Astrocyte of the spinal cord (primary cell): ENCODE measurements at regions not wholly inside any gene's neighbourhood (a gene's known extent, or its start where the extent isn't known, plus 50 kb on each side); places are given as distances from the start of the nearest gene placed in this dataset.

Experiments used
- DNase-seq: peaks from one replicate; pipeline ENCODE4 v3.0.0; 2011; ENCODE audit warnings: low read depth, low spot score
- H3K4me3 ChIP-seq: 2 replicates; pipeline ENCODE4 v1.5.1; 2011; ENCODE audit warnings: low read depth, mild to moderate bottlenecking, low read length, moderate library complexity
- in situ Hi-C: cut with HindIII; loops from 2 replicates; pipeline ENCODE4 v1.10.0; 2017; ENCODE audit warnings: low sequenced_read_pairs
- TF ChIP-seq, protein P1 (sequence below): IDR thresholded peaks from 2 replicates; pipeline ENCODE4 v1.5.1; 2012; ENCODE audit warnings: low read depth, mild to moderate bottlenecking, low read length, inconsistent platforms

DNA sequence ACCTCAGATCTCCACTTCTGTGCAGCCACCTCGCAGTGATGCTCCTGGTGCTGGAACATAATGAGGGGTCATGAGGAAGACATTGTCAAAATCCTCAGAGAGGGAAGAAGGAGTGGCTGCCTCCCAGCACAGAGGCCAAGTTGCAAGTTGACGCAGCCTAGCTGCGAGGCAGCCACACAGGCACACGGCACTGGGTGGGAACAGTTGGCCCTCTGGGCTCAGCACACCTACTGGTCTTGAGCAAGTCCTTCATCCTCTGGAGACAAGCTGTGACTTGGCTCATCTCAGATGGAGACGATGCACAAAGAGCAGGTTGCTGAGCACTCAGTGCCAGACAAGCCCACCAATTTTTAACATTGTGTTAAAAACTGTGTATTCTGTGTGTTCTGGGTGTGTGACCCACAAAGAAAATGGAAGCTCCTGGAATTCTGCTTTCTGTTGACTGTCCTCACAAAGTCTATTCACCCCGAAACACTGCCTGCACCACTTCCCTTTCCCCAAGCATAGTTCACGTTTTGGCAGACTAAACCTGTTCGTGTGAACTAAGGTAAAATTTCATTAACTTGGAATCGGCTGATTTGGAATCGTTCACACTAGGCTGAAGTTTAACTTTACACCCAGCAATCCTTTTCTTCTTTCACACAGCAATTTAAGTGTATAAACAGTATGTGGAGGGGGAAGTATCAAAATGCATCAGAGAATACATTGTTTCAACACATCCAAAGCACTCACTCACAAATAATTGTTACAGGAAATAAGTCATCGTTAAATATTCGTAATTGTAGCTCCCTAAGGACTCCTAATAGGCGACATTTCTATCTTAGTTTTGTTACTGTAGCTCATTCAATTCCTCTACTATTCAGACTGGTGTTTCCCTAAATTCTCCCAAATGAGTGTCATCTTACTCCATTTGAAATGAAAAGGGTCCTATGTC is 266.6 kb upstream of the ID2 start:
- no peak for DNase-seq
- in situ Hi-C loops, result no loop called here
- TF ChIP-seq, protein P1, sequence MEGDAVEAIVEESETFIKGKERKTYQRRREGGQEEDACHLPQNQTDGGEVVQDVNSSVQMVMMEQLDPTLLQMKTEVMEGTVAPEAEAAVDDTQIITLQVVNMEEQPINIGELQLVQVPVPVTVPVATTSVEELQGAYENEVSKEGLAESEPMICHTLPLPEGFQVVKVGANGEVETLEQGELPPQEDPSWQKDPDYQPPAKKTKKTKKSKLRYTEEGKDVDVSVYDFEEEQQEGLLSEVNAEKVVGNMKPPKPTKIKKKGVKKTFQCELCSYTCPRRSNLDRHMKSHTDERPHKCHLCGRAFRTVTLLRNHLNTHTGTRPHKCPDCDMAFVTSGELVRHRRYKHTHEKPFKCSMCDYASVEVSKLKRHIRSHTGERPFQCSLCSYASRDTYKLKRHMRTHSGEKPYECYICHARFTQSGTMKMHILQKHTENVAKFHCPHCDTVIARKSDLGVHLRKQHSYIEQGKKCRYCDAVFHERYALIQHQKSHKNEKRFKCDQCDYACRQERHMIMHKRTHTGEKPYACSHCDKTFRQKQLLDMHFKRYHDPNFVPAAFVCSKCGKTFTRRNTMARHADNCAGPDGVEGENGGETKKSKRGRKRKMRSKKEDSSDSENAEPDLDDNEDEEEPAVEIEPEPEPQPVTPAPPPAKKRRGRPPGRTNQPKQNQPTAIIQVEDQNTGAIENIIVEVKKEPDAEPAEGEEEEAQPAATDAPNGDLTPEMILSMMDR, result no peak
- no peak overlapping the region for H3K4me3 ChIP-seq

DNA sequence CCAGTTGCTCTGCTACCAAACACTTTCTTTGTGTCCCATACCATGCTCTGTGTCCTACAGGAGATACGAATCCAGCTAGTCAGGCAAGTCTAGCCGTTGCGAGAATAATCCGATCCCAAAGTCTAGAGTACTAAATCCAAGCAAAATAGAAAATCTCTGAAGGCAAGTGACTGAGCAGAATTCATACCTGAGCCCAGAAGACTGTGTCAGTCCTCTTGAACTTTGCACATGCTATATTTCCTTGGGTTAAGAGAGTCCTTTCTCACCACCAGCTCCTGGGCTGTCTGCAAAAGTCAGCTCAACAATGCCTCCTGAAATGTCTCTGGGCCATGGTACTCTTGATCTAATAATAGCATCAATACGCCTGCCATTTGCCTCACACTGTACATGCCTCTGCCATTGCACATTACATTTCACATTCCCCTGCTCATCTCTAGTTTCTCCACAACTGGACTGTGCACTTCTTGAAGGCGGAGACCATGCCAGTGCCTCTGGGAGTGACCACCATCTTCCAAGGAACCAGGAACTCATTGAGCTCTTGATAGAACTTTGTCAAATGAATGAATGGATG is 265.8 kb upstream of the ID2 start:
- H3K4me3 ChIP-seq, result no peak overlapping the region
- in situ Hi-C loops, result no loop called here
- TF ChIP-seq, protein P1, result no peak
- no peak for DNase-seq

DNA sequence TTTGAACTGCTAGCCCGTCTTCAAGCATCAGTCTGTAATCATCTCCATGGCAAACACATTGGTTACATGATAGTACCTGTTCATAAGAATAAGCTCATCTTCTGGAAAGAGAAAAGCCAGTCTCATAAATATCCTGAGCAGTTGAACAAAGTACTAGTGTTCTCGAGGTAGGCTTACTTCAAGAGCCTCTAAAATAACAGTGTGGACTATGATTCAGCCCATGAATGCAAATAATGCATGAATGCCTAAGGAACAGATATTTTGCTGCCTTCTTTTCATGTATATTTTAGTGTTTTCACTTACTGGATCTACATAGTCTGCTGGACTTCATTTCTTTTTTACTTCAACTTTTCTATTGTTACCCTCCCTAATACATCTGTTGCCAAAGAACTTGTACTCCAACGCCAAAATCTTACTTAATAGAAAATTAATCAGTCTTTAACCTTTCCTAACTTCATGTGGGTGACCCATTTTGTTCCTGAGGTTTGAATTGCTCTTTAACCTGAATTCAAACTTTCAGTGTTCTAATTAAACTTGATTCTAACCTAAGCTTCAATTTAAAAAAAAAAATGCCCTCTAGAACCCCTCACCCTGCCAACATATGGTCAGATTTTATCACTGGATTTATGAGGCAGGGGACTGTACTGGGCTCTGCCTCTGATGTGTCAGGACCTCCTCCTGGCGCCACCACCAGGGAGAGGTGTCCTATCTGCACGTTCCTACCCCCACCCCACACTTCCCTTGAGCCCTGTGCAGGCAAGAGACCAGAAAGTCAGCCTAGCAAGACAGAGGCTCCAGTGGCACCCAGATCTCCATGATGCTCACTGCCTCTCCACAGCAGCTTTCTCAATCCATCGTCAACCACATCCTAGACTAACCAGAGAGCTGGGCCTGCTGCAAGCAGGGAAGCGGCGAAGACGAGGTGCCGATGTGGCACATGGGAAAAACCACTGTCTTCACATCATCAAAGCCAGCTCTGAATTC is 264.7 kb upstream of the ID2 start:
- in situ Hi-C loops, result no loop called here
- H3K4me3 ChIP-seq, result no peak overlapping the region
- TF ChIP-seq, protein P1, result no peak
- DNase-seq, result no peak

DNA sequence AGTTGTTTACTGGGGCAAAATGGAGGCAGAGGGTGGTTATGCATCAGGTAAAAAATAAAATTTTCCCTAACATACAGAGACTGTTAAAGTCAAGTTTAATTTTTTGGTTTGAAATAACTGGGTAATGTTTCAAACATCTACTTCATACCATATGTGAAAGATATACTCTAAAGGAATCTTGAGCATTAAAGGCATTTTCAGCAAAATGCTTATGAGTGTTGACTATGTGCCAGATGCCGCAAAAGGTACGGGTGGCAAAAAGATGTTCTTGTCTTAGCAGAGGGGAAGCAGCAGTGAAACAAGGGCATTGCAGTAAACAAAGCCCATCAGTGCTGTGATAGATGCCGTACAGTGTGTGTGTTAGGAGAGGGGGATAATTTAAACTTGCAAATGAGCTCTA is 263.1 kb upstream of the ID2 start:
- TF ChIP-seq, protein P1, result no peak
- no peak overlapping the region for H3K4me3 ChIP-seq
- no peak for DNase-seq
- in situ Hi-C loops, result no loop called here

DNA sequence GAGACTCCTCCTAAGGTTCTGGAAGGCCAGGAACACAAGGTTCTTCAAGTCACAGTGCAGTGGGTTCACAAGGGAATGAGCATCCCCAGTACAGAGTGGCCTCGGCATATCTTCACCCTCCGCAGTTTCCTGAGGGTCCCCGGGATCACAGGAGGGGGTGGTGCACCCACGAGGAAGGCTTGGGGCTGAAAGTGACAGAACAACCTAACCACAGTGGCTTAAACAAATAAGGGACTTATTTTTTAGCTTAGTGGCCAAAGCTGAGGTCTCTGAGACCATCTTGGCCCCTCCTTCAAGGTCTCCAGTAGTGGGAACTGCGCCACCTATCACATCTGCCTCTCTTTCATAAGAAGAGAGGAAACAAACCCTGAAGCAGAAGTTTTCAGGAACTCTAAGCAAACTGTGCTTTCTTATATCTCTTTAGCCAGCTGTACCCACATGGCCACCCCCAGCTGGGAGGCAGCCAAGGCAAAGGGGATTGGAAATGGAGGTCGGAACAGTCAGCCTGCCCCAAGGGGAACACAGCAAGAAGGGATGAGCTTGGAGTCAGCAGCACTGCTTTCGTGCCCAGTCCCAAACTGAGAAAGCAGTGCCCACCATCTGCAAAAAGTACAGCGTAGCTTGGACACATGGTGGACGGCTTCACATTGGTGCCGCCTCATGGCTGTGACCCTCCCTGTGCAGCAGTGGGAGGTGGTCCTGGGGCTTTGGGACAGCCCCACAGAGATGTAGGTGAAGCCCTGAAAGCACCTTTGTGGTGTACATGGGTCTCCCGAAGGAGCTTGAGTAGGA is 260.0 kb upstream of the ID2 start:
- TF ChIP-seq, protein P1, result no peak
- no peak for DNase-seq
- H3K4me3 ChIP-seq, result no peak overlapping the region
- in situ Hi-C loops, result no loop called here

DNA sequence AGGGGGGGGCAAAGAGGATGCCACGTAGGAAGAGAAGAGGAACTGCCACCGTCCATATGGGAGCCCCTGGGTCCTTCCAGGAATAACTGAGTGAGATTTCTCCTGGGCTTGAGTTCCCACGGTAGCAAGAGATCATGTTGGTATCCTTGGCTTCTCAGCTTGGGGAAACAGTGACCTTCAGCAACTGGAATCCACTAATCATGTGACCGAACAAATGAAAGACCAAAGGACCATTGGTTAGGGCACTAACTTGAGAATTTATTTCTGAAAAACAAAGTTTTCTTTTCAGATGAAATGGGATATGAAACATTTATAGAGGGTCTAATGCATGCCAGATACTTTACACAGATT is 259.4 kb upstream of the ID2 start:
- TF ChIP-seq, protein P1, result no peak
- in situ Hi-C loops, result no loop called here
- no peak overlapping the region for H3K4me3 ChIP-seq
- no peak for DNase-seq
